ENCODE measurements at regions not wholly inside any gene's neighbourhood (a gene's known extent, or its start where the extent isn't known, plus 50 kb on each side); places are given as distances from the start of the nearest gene placed in this dataset.

- no peak for ATAC-seq
Observed at GRCh38 chr9:72431036-72431435, 66.0 kb upstream of the ZFAND5 start.

- no peak for ATAC-seq
Observed at GRCh38 chr9:72428329-72428728, 63.3 kb upstream of the ZFAND5 start.

GRCh38 chr9:72427801-72428200 lies 62.8 kb upstream of the ZFAND5 start:
- ATAC-seq, result no peak

- no peak for ATAC-seq
Observed at GRCh38 chr9:72424131-72424530, 59.1 kb upstream of the ZFAND5 start.

GRCh38 chr9:72422214-72422613 lies 57.2 kb upstream of the ZFAND5 start:
- ATAC-seq, result no peak

GRCh38 chr9:72420783-72421182 lies 55.8 kb upstream of the ZFAND5 start:
- no peak for ATAC-seq

- ATAC-seq, result no peak
Observed at GRCh38 chr9:72415948-72416347, 50.9 kb upstream of the ZFAND5 start.

- no peak for ATAC-seq
Observed at GRCh38 chr9:72415163-72415562, 50.2 kb upstream of the ZFAND5 start.
